Astrocyte of the spinal cord (primary cell): ENCODE measurements at regions not wholly inside any gene's neighbourhood (a gene's known extent, or its start where the extent isn't known, plus 50 kb on each side); places are given as distances from the start of the nearest gene placed in this dataset.

Experiments
- DNase-seq: peaks from one replicate; pipeline ENCODE4 v3.0.0; 2011; ENCODE audit warnings: low read depth, low spot score
- H3K4me3 ChIP-seq: 2 replicates; pipeline ENCODE4 v1.5.1; 2011; ENCODE audit warnings: low read depth, mild to moderate bottlenecking, low read length, moderate library complexity
- CTCF ChIP-seq: IDR thresholded peaks from 2 replicates; pipeline ENCODE4 v1.5.1; 2012; ENCODE audit warnings: low read depth, mild to moderate bottlenecking, low read length, inconsistent platforms
- in situ Hi-C: cut with HindIII; loops from 2 replicates; pipeline ENCODE4 v1.10.0; 2017; ENCODE audit warnings: low sequenced_read_pairs

GRCh38 chr16:6827267-6827666, 505.4 kb upstream of the RBFOX1 start:
- no peak for DNase-seq
- no peak for TF ChIP-seq CTCF
- no peak overlapping the region for H3K4me3 ChIP-seq
- in situ Hi-C loops: no loop called here

GRCh38 chr16:6822041-6822440, 510.6 kb upstream of the RBFOX1 start:
- DNase-seq: no peak
- H3K4me3 ChIP-seq: no peak overlapping the region
- no peak for TF ChIP-seq CTCF
- in situ Hi-C loops: no loop called here

- no peak for TF ChIP-seq CTCF
- no peak for DNase-seq
- in situ Hi-C loops: no loop called here
- no peak overlapping the region for H3K4me3 ChIP-seq
Measured at GRCh38 chr16:6804461-6804860, 528.2 kb upstream of the RBFOX1 start.

DNA sequence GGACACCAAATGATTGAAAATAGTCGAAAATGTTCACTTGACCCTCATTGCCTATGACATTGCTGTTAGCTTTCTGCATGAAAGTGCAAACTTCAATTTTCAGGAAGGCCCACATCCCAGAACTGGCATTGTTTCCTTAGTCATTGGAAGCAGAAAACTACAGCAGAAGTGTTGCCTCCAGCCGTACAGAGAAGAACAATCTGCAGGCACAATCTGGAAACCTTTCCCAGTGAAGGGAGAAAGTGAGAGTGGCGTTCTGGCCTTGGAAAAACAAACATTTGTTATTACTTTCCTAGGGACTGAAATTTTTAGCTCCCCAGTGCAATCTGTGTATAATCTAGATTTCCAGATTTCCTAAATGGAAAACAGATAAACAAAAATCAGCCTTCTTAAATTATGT, 529.5 kb upstream of the RBFOX1 start:
- DNase-seq: no peak
- in situ Hi-C loops: no loop called here
- no peak overlapping the region for H3K4me3 ChIP-seq
- no peak for TF ChIP-seq CTCF

- in situ Hi-C loops: no loop called here
- no peak for DNase-seq
- TF ChIP-seq CTCF: no peak
Measured at GRCh38 chr16:6797223-6797622, 535.4 kb upstream of the RBFOX1 start.

GRCh38 chr16:6777624-6778023, 555.0 kb upstream of the RBFOX1 start:
- in situ Hi-C loops: no loop called here
- no peak overlapping the region for H3K4me3 ChIP-seq
- no peak for TF ChIP-seq CTCF
- DNase-seq: no peak

More at GRCh38 chr16:6797223-6797622, 535.4 kb upstream of the RBFOX1 start:
- no peak overlapping the region for H3K4me3 ChIP-seq

DNA sequence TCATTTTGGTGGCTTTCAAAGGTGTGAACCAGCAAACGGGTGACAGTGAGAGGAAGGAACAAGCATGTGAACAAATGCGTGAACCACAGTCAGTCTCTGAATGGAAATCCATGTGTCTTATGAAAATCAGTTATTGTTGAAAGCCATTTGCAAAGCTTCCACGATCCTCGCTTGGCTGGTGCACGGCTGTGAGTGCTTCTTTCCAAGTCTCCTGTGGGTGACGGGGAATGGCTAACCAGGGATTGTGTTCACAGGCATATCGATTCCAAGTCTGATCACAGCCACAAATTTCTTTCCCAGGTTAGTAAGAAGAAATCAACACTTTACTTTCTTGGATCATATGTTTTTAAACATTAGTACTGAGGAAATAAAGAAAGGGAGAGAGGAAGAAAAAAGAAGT, 556.9 kb upstream of the RBFOX1 start:
- no peak for TF ChIP-seq CTCF
- DNase-seq: no peak
- in situ Hi-C loops: no loop called here
- H3K4me3 ChIP-seq: no peak overlapping the region
